HG03521 (cell line): ENCODE measurements at regions not wholly inside any gene's neighbourhood (a gene's known extent, or its start where the extent isn't known, plus 50 kb on each side); places are given as distances from the start of the nearest gene placed in this dataset.
"Not testable (repeated sequence)": the region's sequence is repeated elsewhere in the genome, so short reads cannot be mapped to it uniquely, and the experiment has no call there.

ENCODE experiments used
- ATAC-seq: cut with Tn5 transposase; IDR thresholded peaks from one replicate; pipeline ENCODE4 v1.9.1; 2021; ENCODE audit warnings: mild to moderate bottlenecking, moderate library complexity; ENCODE audit not compliant: unreplicated experiment

DNA sequence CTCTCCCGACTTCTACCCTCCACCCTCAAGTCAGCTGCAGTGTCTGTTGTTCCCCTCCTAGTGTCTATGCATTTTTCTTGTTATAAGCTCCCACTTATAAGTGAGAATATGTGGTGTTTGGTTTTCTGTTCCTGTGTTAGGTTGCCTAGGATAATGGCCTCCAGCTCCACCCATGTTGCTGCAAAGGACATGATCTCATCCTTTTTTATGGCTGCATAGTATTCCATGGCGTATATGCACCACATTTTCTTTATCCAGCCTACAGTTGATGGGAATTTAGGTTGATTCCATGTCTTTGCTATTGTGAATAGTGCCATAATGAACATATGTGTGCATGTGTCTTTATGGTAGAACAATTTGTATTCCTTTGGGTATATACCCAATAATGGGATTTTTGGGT is 80.7 kb downstream of the SPTSSA start:
- not testable (repeated sequence) for ATAC-seq

- no peak for ATAC-seq
Observed at GRCh38 chr14:34380471-34380845, 81.6 kb downstream of the SPTSSA start.

DNA sequence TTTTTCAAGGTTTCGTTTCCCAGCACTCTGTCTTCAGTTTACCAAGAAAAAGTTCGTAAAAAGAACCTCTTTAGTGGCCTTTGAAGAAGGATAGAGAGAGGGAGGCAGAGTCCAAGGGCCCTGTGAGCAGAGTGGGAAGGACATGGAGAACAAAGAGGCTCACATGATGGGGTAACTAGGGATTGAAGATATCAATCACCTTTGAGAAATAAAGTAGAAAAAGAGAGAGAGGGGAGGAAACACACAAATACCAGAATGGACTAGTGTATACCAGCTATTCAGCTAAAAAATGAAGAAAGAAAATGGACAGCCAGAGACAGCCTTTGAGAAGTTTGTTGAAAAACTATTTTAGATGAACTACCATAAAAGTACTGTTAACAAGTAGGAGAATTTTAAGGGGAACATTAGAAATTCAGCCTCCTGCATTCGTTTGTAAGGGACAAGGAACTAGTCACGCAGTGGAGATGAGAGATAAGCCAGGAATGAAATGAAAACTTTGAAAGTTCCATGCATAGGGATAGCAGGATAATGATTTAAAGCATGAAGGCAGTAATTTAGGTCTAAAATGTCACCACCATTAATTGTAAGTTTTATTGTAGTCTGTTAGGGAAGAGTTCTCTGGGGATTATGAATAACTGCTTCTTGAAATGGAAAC is 82.1 kb downstream of the SPTSSA start:
- ATAC-seq: no peak

- no peak for ATAC-seq
Observed at GRCh38 chr14:34376649-34377267, 85.3 kb downstream of the SPTSSA start.

- ATAC-seq: no peak
Observed at GRCh38 chr14:34374998-34375740, 86.9 kb downstream of the SPTSSA start.

- ATAC-seq: no peak
Observed at GRCh38 chr14:34373191-34373590, 88.8 kb downstream of the SPTSSA start.

GRCh38 chr14:34372786-34373185 is 89.3 kb downstream of the SPTSSA start:
- ATAC-seq: no peak

DNA sequence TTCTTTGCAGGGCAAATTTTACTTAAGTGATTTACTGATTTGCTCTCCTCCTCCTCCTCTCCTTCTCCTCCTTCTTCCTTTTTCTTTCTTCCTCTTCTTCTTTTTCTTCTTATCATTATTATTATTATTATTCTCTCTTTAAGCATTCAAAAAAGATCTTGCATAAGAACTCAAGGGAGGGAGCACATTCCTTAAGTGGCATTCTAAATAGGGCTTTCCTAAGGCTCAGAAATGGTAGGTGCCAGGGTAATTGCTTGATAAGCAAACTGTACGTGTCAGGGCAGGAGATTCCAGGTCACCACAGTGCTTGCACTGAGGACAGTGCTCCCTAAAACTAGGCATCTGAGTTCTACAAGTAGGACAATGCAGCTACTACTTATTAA is 92.4 kb downstream of the SPTSSA start:
- ATAC-seq: no peak

DNA sequence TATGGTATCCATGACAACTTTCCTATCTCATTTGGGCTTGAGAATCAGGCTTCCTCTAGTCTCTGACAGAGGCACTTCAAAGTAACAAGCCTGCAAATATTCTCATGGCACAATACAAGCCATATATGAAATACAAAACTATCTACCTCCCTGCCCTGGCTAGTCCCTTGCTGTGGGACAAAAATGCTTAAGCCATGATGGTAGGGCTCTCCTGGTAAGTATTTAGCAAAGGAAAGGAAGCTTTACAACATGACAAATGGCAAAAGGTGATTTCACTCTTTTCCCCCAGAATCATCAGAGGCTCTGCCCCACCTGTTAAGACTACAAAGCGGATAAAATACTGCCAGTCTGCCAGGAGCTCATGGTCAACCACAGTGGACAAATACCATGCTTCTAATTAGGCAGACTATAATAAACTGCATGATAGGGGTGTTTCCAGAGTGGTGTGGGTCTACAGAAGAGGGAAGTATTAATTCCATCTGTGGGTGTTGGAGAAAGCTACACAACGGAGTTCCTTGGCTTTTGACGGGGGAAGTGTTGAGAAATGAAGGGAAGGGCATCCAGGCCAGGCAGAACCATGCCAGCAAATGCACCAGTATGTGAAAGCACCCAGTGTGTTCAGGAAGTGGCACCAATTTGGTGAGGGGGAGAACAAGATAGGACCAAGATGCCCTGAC is 92.9 kb downstream of the SPTSSA start:
- no peak for ATAC-seq

- ATAC-seq: no peak
Observed at GRCh38 chr14:34368115-34368970, 93.7 kb downstream of the SPTSSA start.

- no peak for ATAC-seq
Observed at GRCh38 chr14:34365309-34365915, 96.6 kb downstream of the SPTSSA start.

DNA sequence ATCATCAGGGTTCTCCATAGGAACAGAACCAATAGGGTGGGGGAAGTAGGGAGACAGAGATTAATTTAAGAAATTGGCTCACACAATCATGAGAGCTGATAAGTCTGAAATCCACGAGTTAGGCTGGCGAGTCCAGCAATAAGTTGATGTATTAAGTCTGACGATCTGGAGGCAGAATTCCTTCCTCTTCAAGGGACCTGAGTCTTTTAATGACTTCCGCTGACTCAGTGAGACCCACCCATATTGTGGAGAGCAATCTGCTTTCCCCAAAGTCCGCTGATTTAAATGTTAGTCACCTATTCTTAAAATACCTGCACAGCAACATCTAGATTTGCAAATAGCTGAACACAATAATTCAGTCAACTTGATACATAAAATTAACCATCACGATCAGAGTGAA is 97.8 kb downstream of the SPTSSA start:
- ATAC-seq: no peak

GRCh38 chr14:34363733-34364134 is 98.3 kb downstream of the SPTSSA start:
- ATAC-seq: no peak

GRCh38 chr14:34362641-34363251 is 99.3 kb downstream of the SPTSSA start:
- no peak for ATAC-seq

GRCh38 chr14:34361504-34362011 is 100.5 kb downstream of the SPTSSA start:
- no peak for ATAC-seq

- no peak for ATAC-seq
Observed at GRCh38 chr14:34359420-34360117, 102.5 kb downstream of the SPTSSA start.

DNA sequence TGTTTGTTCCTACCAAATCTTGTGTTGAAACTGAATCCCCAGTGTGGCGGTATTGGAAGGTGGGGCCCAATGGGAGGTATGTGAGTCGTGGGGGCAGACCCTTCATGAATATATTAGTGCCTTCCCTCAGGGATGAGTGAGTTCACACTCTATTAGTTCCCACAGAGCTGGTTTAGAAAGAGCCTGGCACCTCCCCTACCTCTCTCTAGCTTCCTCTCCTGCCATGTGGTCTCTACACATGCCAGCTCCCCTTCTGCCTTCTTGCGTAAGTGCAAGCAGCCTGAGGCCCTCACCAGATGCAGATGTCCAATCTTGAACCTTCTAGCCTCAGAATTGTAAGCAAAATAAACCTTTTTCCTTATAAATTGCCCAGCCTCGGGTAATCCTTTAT is 105.8 kb downstream of the SPTSSA start:
- no peak for ATAC-seq

DNA sequence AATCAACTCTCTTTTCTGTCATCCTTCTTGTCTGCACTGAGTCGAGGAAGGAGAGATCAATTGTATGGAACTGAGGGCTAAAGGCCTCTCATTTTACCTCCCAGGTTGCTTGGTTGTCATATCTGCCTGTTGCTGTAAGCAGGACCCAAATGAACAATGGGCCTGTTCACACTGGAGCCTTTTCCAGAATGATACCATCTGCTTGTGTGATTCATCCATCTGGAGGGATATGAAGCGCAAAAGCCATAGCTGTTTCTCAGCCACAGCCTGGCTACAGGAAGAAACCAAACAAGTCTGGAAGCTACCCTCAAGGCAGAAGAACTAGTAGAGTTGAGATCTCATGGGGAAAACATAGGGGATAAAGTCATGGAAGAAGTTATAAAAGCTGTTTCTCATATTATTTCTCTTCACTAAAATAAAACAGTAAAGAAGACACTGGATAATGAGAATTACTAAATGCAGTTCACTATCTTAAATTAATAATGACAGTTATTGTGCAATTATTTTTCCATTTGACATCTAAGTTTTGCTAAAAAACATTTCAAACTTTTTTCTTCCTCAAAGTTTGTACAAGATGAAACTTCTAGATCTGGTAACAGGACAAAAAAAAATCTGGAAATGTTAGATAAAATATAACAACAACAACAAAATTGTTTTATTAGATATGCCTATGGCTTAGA is 106.3 kb downstream of the SPTSSA start:
- no peak for ATAC-seq

DNA sequence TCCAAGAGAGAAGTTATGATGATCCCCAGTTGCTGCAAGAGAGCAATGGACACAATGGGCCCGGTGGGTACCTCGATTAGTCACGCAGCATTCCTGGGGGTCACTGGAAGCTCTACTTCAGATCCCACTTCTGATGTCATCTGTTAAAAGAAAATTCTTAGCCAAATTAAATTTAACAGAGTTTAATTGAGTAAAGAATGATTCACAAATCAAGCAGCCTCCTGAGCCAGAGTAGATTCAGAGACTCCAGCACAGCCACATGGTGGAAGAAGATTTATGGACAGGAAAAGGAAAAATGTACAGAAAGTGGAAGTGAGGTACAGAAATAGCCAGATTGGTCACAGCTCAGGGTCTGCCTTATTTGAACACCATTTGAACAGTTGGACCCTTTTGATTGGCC is 107.5 kb downstream of the SPTSSA start:
- no peak for ATAC-seq
